ENCODE measurements at regions not wholly inside any gene's neighbourhood (a gene's known extent, or its start where the extent isn't known, plus 50 kb on each side); places are given as distances from the start of the nearest gene placed in this dataset.

DNA sequence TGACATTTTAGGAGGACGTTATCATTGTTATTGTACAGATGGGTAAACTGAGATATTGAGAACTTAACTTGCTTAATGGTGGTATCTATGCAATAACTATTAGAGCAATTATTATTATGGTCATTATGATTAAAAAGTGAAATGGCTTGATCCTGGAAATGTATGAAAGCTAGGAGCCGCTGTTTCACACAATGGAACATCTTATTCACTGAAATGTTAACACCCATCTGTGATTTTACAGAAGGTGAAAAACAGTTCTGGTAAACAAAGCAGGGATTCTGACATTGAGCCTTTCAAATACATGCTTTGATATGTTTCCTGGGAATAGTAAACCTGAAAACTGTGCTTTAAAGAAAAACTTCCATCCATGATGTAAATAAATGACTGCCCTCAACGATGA, 261.4 kb downstream of the BTG1 start:
- Histone ChIP-seq H3K4me1 (no peaks in the 10 kb centered on the region), H3K4me3 (no peak overlapping the region), H3K9me3 (no peaks in the 10 kb centered on the region), H3K36me3 (no peaks in the 10 kb centered on the region), H3K27ac (no peak overlapping the region), H3K27me3 (no peaks in the 10 kb centered on the region)
- TF ChIP-seq POLR2A (IDR thresholded peaks at IDR 0.05), result no peak
- no peak for TF ChIP-seq CTCF (IDR thresholded peaks at IDR 0.05)
- TF ChIP-seq POLR2AphosphoS5 (IDR thresholded peaks at IDR 0.05; ENCODE audit: insufficient read depth in 1 of 2, low read depth in 1 of 2), result no peak
- DNase-seq (ENCODE audit: extremely low spot score in 2 of 2), result no peak
- intact Hi-C loops (cut with DNase I), result no loop called here

DNA sequence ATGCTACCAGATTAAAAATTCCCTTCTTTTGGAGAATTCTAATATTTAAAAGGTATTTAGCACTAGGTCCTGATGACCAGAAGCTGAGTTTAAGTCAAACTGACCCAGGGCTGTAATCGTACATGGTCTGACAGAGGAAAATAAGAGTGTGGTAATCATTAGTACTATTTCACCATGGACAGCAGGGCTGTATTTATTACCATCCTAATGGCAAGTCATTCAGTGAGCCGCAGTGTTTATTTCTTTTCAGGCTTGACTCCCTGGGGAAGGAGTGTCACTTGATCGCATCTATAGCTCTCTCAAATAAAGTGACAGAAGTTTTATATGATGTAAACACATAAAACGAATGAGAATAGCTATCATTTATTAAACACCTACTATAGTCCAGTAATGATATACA, 261.8 kb downstream of the BTG1 start:
- TF ChIP-seq CTCF (IDR thresholded peaks at IDR 0.05), result no peak
- no peak for TF ChIP-seq POLR2AphosphoS5 (IDR thresholded peaks at IDR 0.05; ENCODE audit: insufficient read depth in 1 of 2, low read depth in 1 of 2)
- TF ChIP-seq POLR2A (IDR thresholded peaks at IDR 0.05), result no peak
- no peak for DNase-seq (ENCODE audit: extremely low spot score in 2 of 2)
- intact Hi-C loops (cut with DNase I), result no loop called here

DNA sequence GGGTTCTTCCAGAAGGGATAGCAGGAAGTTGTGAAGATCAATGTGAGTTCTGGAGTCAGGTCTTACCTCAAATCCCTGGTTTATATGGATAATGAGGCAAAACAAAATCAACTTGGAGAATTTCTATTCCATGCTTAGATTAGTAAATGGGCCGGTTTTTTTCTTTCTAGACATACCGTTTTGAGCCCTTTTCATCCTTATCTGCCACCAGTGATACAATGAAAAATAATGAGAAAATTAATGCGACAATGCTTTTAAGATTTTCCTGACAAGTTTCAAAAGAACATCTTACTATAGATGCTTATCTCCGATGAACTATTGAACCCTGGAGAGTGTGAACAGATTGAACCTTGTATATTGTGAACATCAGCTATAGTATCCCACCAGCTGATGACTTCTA, 262.7 kb downstream of the BTG1 start:
- Histone ChIP-seq H3K4me3 (no peak overlapping the region), H3K27me3 (no peaks in the 10 kb centered on the region), H3K27ac (no peak overlapping the region), H3K36me3 (no peaks in the 10 kb centered on the region), H3K9me3 (no peaks in the 10 kb centered on the region), H3K4me1 (no peaks in the 10 kb centered on the region)
- no peak for TF ChIP-seq POLR2A (IDR thresholded peaks at IDR 0.05)
- TF ChIP-seq CTCF (IDR thresholded peaks at IDR 0.05), result no peak
- no peak for TF ChIP-seq POLR2AphosphoS5 (IDR thresholded peaks at IDR 0.05; ENCODE audit: insufficient read depth in 1 of 2, low read depth in 1 of 2)
- no peak for DNase-seq (ENCODE audit: extremely low spot score in 2 of 2)
- intact Hi-C loops (cut with DNase I), result no loop called here

More for the DNA sequence above, 261.8 kb downstream of the BTG1 start:
- Histone ChIP-seq H3K4me3 (no peak overlapping the region), H3K27me3 (no peaks in the 10 kb centered on the region), H3K9me3 (no peaks in the 10 kb centered on the region), H3K27ac (no peak overlapping the region), H3K4me1 (no peaks in the 10 kb centered on the region), H3K36me3 (no peaks in the 10 kb centered on the region)

- Histone ChIP-seq H3K4me3 (no peak overlapping the region), H3K9me3 (no peaks in the 10 kb centered on the region), H3K27ac (no peak overlapping the region), H3K36me3 (no peaks in the 10 kb centered on the region), H3K4me1 (no peaks in the 10 kb centered on the region), H3K27me3 (no peaks in the 10 kb centered on the region)
- intact Hi-C loops (cut with DNase I), result no loop called here
- no peak for DNase-seq (ENCODE audit: extremely low spot score in 2 of 2)
- TF ChIP-seq POLR2A (IDR thresholded peaks at IDR 0.05) (no peak), POLR2AphosphoS5 (IDR thresholded peaks at IDR 0.05; ENCODE audit: insufficient read depth in 1 of 2, low read depth in 1 of 2) (no peak), CTCF (IDR thresholded peaks at IDR 0.05) (no peak)
Observed at GRCh38 chr12:91880528-91880927, 265.1 kb downstream of the BTG1 start.

DNA sequence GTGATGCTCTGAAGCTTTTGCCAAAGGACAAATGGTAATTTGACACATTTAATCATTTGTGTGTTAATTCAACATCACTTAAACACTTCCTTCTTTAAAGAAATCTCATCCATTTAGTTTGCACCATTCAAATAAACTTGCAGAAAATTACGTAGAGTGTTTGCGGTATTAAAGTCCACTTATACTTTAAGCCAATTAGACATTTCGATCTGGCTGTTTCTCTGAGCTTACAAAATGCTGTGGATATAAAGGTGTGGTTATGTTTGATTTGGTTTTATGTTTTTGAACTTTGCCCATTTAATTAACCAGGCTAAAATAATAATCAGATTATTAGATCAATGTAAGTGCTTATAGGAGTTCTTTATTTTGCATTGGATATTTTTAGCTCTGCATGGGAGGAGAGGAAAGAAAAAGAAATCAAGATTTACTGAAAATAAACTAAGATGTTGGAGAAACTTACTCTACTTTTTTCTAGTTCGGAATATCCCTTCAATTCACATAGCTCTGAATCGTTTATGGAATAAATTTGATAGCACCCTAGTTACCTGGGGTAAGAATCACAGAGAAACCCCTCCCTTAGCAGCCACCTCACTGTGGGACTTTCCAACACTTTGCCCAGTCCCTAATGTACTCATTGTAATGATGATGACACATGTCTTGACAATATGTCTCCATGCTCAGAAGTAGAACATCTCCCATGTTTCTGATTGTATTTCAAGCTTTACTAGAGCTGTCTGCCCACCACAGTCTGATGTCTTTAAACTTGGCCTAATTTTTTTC, 268.0 kb downstream of the BTG1 start:
- DNase-seq (ENCODE audit: extremely low spot score in 2 of 2), result no peak
- TF ChIP-seq CTCF (IDR thresholded peaks at IDR 0.05) (no peak), POLR2A (IDR thresholded peaks at IDR 0.05) (no peak)
- Histone ChIP-seq H3K27me3 (no peaks in the 10 kb centered on the region), H3K36me3 (no peaks in the 10 kb centered on the region), H3K27ac (no peak overlapping the region), H3K4me3 (no peak overlapping the region), H3K4me1 (no peaks in the 10 kb centered on the region), H3K9me3 (no peaks in the 10 kb centered on the region)
- intact Hi-C loops (cut with DNase I), result no loop called here
